ENCODE measurements at regions not wholly inside any gene's neighbourhood (a gene's known extent, or its start where the extent isn't known, plus 50 kb on each side); places are given as distances from the start of the nearest gene placed in this dataset.

GRCh38 chr5:54628050-54628449 lies 110.5 kb downstream of the SNX18 start:
- no peak for TF ChIP-seq POLR2A (IDR thresholded peaks at IDR 0.05)
- TF ChIP-seq CTCF (IDR thresholded peaks at IDR 0.05): no peak
